OCI-LY3 (cell line): ENCODE measurements at regions not wholly inside any gene's neighbourhood (a gene's known extent, or its start where the extent isn't known, plus 50 kb on each side); places are given as distances from the start of the nearest gene placed in this dataset.

ENCODE experiments used
- CTCF ChIP-seq: fragments of 200-600, 300-600 bp; sonication (generic); IDR thresholded peaks from 2 replicates; pipeline ENCODE4 v1.5.1; 2014; ENCODE audit warnings: antibody characterized with exemption, low read length, low read depth
- EZH2phosphoT487 ChIP-seq: fragments of 200-600 bp; shearing (Covaris generic); IDR thresholded peaks from 2 replicates; pipeline ENCODE4 v1.6.1; 2018; ENCODE audit warnings: antibody characterized with exemption, mixed run types, low read depth

GRCh38 chr9:99336531-99336930 is 114.4 kb downstream of the SEC61B start:
- TF ChIP-seq CTCF (no peak), EZH2phosphoT487 (no peak)
